Osteoblast (primary cell): ENCODE measurements at regions not wholly inside any gene's neighbourhood (a gene's known extent, or its start where the extent isn't known, plus 50 kb on each side); places are given as distances from the start of the nearest gene placed in this dataset.

ENCODE experiments used
- DNase-seq: peaks from one replicate; pipeline ENCODE4 v3.0.0; 2011; ENCODE audit warnings: low spot score, mixed read lengths; ENCODE audit not compliant: insufficient read length; ENCODE audit errors: missing footprints
- H2AFZ ChIP-seq: 2 replicates; pipeline ENCODE4 v1.6.0; 2011; ENCODE audit warnings: mild to moderate bottlenecking, low read length
- H3K27ac ChIP-seq: 2 replicates; pipeline ENCODE4 v1.5.1; 2011; ENCODE audit warnings: mild to moderate bottlenecking, low read depth, low read length, moderate library complexity
- H3K27me3 ChIP-seq: 2 replicates; pipeline ENCODE4 v1.6.0; 2012; ENCODE audit warnings: mild to moderate bottlenecking, control low read depth, inconsistent platforms, low read length, moderate library complexity; ENCODE audit not compliant: insufficient read depth
- H3K36me3 ChIP-seq: 2 replicates; pipeline ENCODE4 v1.5.1; 2011; ENCODE audit warnings: mild to moderate bottlenecking, low read length, control low read depth, moderate library complexity; ENCODE audit not compliant: insufficient read depth
- H3K4me1 ChIP-seq: 2 replicates; pipeline ENCODE4 v1.5.1; 2011; ENCODE audit warnings: mild to moderate bottlenecking, low read length, control low read depth, moderate library complexity; ENCODE audit not compliant: insufficient read depth
- H3K4me2 ChIP-seq: 2 replicates; pipeline ENCODE4 v1.6.0; 2011; ENCODE audit warnings: mild to moderate bottlenecking, low read length; ENCODE audit not compliant: insufficient read depth
- H3K4me3 ChIP-seq: fragments of 200-600 bp; sonication (generic); 3 replicates; pipeline ENCODE4 v1.5.1; 2012; ENCODE audit warnings: mild to moderate bottlenecking, low read length, inconsistent platforms; ENCODE audit not compliant: insufficient read depth
- H3K79me2 ChIP-seq: 2 replicates; pipeline ENCODE4 v1.6.0; 2012; ENCODE audit warnings: mild to moderate bottlenecking, low read length, control low read depth, inconsistent platforms; ENCODE audit not compliant: insufficient read depth
- H3K9me3 ChIP-seq: 2 replicates; pipeline ENCODE4 v1.5.1; 2011; ENCODE audit warnings: low read depth, low read length, control low read depth
- H4K20me1 ChIP-seq: 2 replicates; pipeline ENCODE4 v1.6.0; 2012; ENCODE audit warnings: mild to moderate bottlenecking, low read length, control low read depth; ENCODE audit not compliant: insufficient read depth
- CTCF ChIP-seq: IDR thresholded peaks from 2 replicates; pipeline ENCODE4 v1.5.1; 2011; ENCODE audit warnings: mild to moderate bottlenecking, low read depth, low read length, moderate library complexity; ENCODE audit errors: extremely low read depth

- no peaks in the 10 kb centered on the region for H3K9me3 ChIP-seq
- TF ChIP-seq CTCF: no peak
- DNase-seq: no peak
- H3K4me1 ChIP-seq: peaks cover 5% of the 10 kb centered on the region
- no peaks in the 10 kb centered on the region for H4K20me1 ChIP-seq
- H3K4me3 ChIP-seq: no peak overlapping the region
- H3K4me2 ChIP-seq: no peak overlapping the region
- no peaks in the 10 kb centered on the region for H3K79me2 ChIP-seq
- no peaks in the 10 kb centered on the region for H3K36me3 ChIP-seq
- H2AFZ ChIP-seq: peak overlapping the region; percentile 1
- no peak overlapping the region for H3K27ac ChIP-seq
- H3K27me3 ChIP-seq: no peaks in the 10 kb centered on the region
Observed at GRCh38 chr1:79312438-79312837, 305.9 kb upstream of the ADGRL4 start.

GRCh38 chr1:79310609-79311008 is 304.1 kb upstream of the ADGRL4 start:
- Histone ChIP-seq H3K4me1 (peaks cover 5% of the 10 kb centered on the region), H3K36me3 (no peaks in the 10 kb centered on the region), H3K79me2 (no peaks in the 10 kb centered on the region), H3K4me3 (no peak overlapping the region), H2AFZ (peak overlapping the region; percentile 13), H3K27ac (no peak overlapping the region), H3K4me2 (no peak overlapping the region), H3K9me3 (no peaks in the 10 kb centered on the region), H3K27me3 (no peaks in the 10 kb centered on the region), H4K20me1 (no peaks in the 10 kb centered on the region)
- no peak for DNase-seq
- TF ChIP-seq CTCF: no peak

GRCh38 chr1:79304131-79304530 is 297.6 kb upstream of the ADGRL4 start:
- H3K4me1 ChIP-seq: no peaks in the 10 kb centered on the region
- DNase-seq: no peak
- H4K20me1 ChIP-seq: no peaks in the 10 kb centered on the region
- no peaks in the 10 kb centered on the region for H3K36me3 ChIP-seq
- no peak overlapping the region for H2AFZ ChIP-seq
- no peak overlapping the region for H3K27ac ChIP-seq
- H3K9me3 ChIP-seq: no peaks in the 10 kb centered on the region
- H3K4me3 ChIP-seq: no peak overlapping the region
- no peak for TF ChIP-seq CTCF
- H3K4me2 ChIP-seq: no peak overlapping the region
- H3K27me3 ChIP-seq: no peaks in the 10 kb centered on the region
- no peaks in the 10 kb centered on the region for H3K79me2 ChIP-seq

- Histone ChIP-seq H3K4me2 (no peak overlapping the region), H2AFZ (no peak overlapping the region), H3K27ac (no peak overlapping the region), H3K9me3 (no peaks in the 10 kb centered on the region), H4K20me1 (no peaks in the 10 kb centered on the region), H3K4me1 (no peaks in the 10 kb centered on the region), H3K4me3 (no peak overlapping the region), H3K27me3 (no peaks in the 10 kb centered on the region), H3K79me2 (no peaks in the 10 kb centered on the region), H3K36me3 (no peaks in the 10 kb centered on the region)
- no peak for DNase-seq
- TF ChIP-seq CTCF: no peak
Observed at GRCh38 chr1:79303040-79303439, 296.5 kb upstream of the ADGRL4 start.
